Spinal cord (tissue), 9 donors: ENCODE measurements at regions not wholly inside any gene's neighbourhood (a gene's known extent, or its start where the extent isn't known, plus 50 kb on each side); places are given as distances from the start of the nearest gene placed in this dataset.

Source experiments
- DNase-seq, 6 donors: peaks; one replicate each; pipeline versions ENCODE4 v3.0.0 to v3.0.0-alpha.2; 2013 to 2015; ENCODE audit warnings: low spot score in 6 of 6, low read depth in 4 of 6
- H3K27ac ChIP-seq: one replicate; pipeline ENCODE4 v1.5.1; 2013; ENCODE audit warnings: low read depth, low read length, control low read depth
- H3K27me3 ChIP-seq: one replicate; pipeline ENCODE4 v1.6.1; 2013; ENCODE audit warnings: low read length; ENCODE audit not compliant: control insufficient read depth, insufficient read depth
- H3K36me3 ChIP-seq: one replicate; pipeline ENCODE4 v1.6.1; 2013; ENCODE audit warnings: low read length; ENCODE audit not compliant: control insufficient read depth, insufficient read depth
- H3K4me1 ChIP-seq: one replicate; pipeline ENCODE4 v1.6.1; 2013; ENCODE audit warnings: low read length; ENCODE audit not compliant: control insufficient read depth, insufficient read depth
- H3K4me3 ChIP-seq: one replicate; pipeline ENCODE4 v1.5.1; 2013; ENCODE audit warnings: low read depth, low read length, control low read depth
- H3K9me3 ChIP-seq: one replicate; pipeline ENCODE4 v1.6.1; 2013; ENCODE audit warnings: low read length; ENCODE audit not compliant: control insufficient read depth, insufficient read depth
- WGBS: methylation state at CpG from one replicate; pipeline ENCODE4 v1.1.5; 2013; ENCODE audit warnings: missing lambda C conversion rate; ENCODE audit not compliant: insufficient coverage; 5-methylcytosine and 5-hydroxymethylcytosine counted together
- donor health status: healthy.

- Histone ChIP-seq H3K9me3 (no peaks in the 10 kb centered on the region), H3K4me1 (peaks cover 7% of the 10 kb centered on the region), H3K27me3 (no peaks in the 10 kb centered on the region), H3K27ac (no peak overlapping the region), H3K36me3 (no peaks in the 10 kb centered on the region), H3K4me3 (no peak overlapping the region)
- WGBS: 100% methylated on average over 1 of the region's 4 CpGs
- no peak for DNase-seq
Measured at GRCh38 chr15:66893294-66893693, 172.1 kb upstream of the SMAD3 start.

GRCh38 chr15:66894363-66894762 lies 171.0 kb upstream of the SMAD3 start:
- Histone ChIP-seq H3K4me1 (peaks cover 7% of the 10 kb centered on the region), H3K36me3 (no peaks in the 10 kb centered on the region), H3K27me3 (no peaks in the 10 kb centered on the region), H3K4me3 (no peak overlapping the region), H3K27ac (no peak overlapping the region), H3K9me3 (no peaks in the 10 kb centered on the region)
- WGBS: 95% methylated on average over 5 of the region's 5 CpGs
- DNase-seq: no peak

GRCh38 chr15:66894986-66895780 lies 170.2 kb upstream of the SMAD3 start:
- Histone ChIP-seq H3K27me3 (no peaks in the 10 kb centered on the region), H3K27ac (no peak overlapping the region), H3K4me3 (no peak overlapping the region), H3K36me3 (no peaks in the 10 kb centered on the region), H3K4me1 (peaks cover 7% of the 10 kb centered on the region), H3K9me3 (no peaks in the 10 kb centered on the region)
- 67% methylated on average over 3 of the region's 4 CpGs for WGBS
- DNase-seq: no peak

- H3K4me3 ChIP-seq: no peak overlapping the region
- no peaks in the 10 kb centered on the region for H3K36me3 ChIP-seq
- DNase-seq: no peak
- H3K9me3 ChIP-seq: no peaks in the 10 kb centered on the region
- no peak overlapping the region for H3K27ac ChIP-seq
- WGBS: 88% methylated on average over 8 of the region's 9 CpGs
- H3K4me1 ChIP-seq: peaks cover 7% of the 10 kb centered on the region
- H3K27me3 ChIP-seq: no peaks in the 10 kb centered on the region
Measured at GRCh38 chr15:66895794-66896453, 169.5 kb upstream of the SMAD3 start.

GRCh38 chr15:66896611-66897010 lies 168.8 kb upstream of the SMAD3 start:
- Histone ChIP-seq H3K4me3 (no peak overlapping the region), H3K27ac (no peak overlapping the region), H3K36me3 (no peaks in the 10 kb centered on the region), H3K9me3 (no peaks in the 10 kb centered on the region), H3K4me1 (peaks cover 7% of the 10 kb centered on the region), H3K27me3 (no peaks in the 10 kb centered on the region)
- 100% methylated on average over 2 of the region's 5 CpGs for WGBS
- no peak for DNase-seq

GRCh38 chr15:66897416-66897815 lies 168.0 kb upstream of the SMAD3 start:
- no peaks in the 10 kb centered on the region for H3K9me3 ChIP-seq
- H3K4me1 ChIP-seq: peaks cover 7% of the 10 kb centered on the region
- DNase-seq: peak in 1 of 6 donors; percentile 88
- 89% methylated on average over 1 of the region's 4 CpGs for WGBS
- H3K27me3 ChIP-seq: no peaks in the 10 kb centered on the region
- H3K4me3 ChIP-seq: no peak overlapping the region
- H3K36me3 ChIP-seq: no peaks in the 10 kb centered on the region
- H3K27ac ChIP-seq: no peak overlapping the region

- no peak overlapping the region for H3K27ac ChIP-seq
- no peaks in the 10 kb centered on the region for H3K36me3 ChIP-seq
- H3K27me3 ChIP-seq: no peaks in the 10 kb centered on the region
- H3K4me3 ChIP-seq: no peak overlapping the region
- no peak for DNase-seq
- peaks cover 7% of the 10 kb centered on the region for H3K4me1 ChIP-seq
- no peaks in the 10 kb centered on the region for H3K9me3 ChIP-seq
- WGBS: 83% methylated on average over 1 of the region's 5 CpGs
Measured at GRCh38 chr15:66897971-66898370, 167.4 kb upstream of the SMAD3 start.

GRCh38 chr15:66898656-66899386 lies 166.6 kb upstream of the SMAD3 start:
- H3K9me3 ChIP-seq: no peaks in the 10 kb centered on the region
- no peak for DNase-seq
- WGBS: 95% methylated on average over 3 of the region's 5 CpGs

GRCh38 chr15:66899555-66900350 lies 165.6 kb upstream of the SMAD3 start:
- Histone ChIP-seq H3K9me3 (no peaks in the 10 kb centered on the region), H3K36me3 (no peaks in the 10 kb centered on the region), H3K27me3 (no peaks in the 10 kb centered on the region), H3K4me1 (peaks cover 7% of the 10 kb centered on the region), H3K4me3 (no peak overlapping the region), H3K27ac (no peak overlapping the region)
- DNase-seq: peak in 1 of 6 donors; percentile 43
- whole genome bisulfite sequencing: 85% methylated on average over 5 of the region's 9 CpGs

More at GRCh38 chr15:66898656-66899386, 166.6 kb upstream of the SMAD3 start:
- H3K4me1 ChIP-seq: peaks cover 7% of the 10 kb centered on the region
- no peaks in the 10 kb centered on the region for H3K27me3 ChIP-seq
- H3K27ac ChIP-seq: no peak overlapping the region
- no peaks in the 10 kb centered on the region for H3K36me3 ChIP-seq
- H3K4me3 ChIP-seq: no peak overlapping the region
